HG03378 (cell line): ENCODE measurements at regions not wholly inside any gene's neighbourhood (a gene's known extent, or its start where the extent isn't known, plus 50 kb on each side); places are given as distances from the start of the nearest gene placed in this dataset.

Source experiments
- ATAC-seq: cut with Tn5 transposase; IDR thresholded peaks from one replicate; pipeline ENCODE4 v1.9.1; 2021; ENCODE audit warnings: mild to moderate bottlenecking, moderate library complexity; ENCODE audit not compliant: unreplicated experiment

DNA sequence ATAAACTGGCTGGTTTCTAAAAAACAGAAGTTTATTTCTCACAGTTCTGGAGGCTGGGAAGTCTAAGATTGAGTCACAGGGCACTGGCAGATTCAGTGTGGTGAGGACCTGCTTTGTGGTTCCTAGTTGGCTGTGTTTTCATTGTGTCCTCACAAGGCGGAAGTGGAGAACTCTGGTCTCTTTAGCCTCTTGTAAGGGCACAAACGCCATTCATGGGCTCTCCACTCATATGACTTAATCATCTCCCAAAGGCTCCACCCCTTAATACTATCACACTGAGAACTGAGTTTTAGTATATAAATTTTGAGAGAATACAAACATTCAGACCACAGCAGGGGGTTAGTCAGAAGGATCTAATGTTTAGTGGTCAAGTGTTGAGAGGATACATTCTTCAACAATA is 208.2 kb downstream of the SEC61B start:
- no peak for ATAC-seq

DNA sequence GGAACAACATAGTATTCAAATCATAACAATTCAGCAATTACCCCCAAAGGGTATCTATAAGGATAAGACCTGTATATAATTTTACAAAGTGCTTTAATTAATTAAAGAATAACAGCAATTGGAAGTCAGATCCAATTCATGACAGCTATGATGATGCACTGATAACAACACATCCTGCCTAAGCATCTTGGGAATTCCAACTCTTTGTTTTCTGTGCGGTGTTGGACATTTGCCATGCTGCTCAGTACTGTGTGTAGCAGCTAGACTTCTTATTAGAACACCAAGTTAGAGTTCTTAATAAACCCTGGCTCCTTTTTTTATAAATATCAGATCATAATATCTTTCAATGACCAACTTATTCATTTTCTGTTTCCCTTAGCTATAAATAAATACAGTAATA is 209.0 kb downstream of the SEC61B start:
- no peak for ATAC-seq

DNA sequence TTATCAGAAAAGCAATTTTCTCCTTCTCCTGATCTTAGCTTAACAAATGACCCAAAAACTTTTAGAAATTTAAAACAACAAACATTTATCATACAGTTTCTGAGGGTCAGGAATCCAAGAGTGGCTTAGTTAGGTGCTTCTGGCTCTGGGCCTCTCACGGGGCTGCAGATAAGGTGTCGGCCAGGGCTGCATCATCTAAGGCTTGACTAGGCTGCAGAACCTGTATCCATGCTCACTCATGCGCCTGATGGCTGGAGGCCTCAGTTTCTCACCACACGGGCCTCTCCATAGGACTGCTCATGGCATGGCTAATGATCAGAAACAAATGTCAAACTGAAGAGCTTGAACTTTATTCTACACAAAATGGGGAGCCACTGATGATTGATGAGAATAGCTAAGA is 210.0 kb downstream of the SEC61B start:
- ATAC-seq = no peak

DNA sequence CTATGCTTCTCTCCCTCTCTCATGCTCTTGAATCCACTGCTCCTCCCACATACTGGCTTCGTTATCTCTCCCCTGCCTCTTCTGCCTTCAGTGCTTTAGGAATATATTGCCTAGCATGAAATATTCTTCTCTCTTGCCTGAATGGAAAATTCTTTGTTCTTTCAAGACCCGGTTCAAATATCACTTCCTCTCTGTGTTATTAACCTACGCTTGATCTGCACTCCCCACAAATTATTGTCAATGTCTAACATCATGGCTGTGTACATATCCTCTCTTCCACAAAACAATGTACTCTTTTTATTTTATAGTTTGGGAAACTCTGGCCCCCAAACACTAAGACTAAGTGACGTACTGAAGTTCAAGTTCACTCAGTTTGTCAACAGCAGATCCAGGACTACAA is 211.0 kb downstream of the SEC61B start:
- no peak for ATAC-seq

DNA sequence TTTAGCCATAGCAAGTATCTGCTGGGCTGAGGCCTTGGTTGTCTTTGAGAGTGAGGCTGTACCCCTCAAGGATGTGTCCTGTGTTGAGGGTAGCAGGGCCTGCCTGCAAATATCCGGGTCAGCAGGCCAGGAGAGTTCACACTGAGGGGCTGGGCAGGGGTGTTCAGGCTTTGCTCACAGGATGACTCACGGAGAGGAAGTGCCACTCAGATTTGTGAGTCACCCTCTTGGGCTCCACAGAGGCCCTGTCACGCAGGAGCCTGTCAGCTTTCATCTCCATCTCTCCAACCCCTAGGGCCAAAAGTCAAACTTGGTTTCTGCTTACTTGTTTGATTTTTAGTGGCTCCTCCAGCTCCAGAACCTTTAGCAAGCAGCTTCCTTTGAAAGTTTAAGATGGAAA is 211.5 kb downstream of the SEC61B start:
- ATAC-seq = peak; percentile 97

DNA sequence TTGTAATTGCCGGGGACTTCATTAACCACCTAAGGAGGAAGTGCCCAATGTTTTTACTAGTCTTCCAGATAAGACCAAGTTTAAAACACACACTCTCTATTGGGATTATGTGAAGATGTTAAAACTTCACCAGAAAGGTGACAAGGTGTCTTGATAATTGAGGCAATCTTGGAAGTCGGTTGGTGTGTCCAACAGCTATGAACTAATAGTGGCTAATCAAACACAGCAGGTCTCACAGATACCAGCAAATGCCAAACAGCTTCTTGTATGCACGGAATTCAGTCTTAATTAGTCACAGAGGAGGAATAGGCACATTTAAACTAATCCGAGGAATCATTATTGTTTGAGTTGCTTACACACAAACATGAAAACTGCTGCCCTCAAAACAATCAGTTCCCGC is 214.5 kb downstream of the SEC61B start:
- no peak for ATAC-seq

DNA sequence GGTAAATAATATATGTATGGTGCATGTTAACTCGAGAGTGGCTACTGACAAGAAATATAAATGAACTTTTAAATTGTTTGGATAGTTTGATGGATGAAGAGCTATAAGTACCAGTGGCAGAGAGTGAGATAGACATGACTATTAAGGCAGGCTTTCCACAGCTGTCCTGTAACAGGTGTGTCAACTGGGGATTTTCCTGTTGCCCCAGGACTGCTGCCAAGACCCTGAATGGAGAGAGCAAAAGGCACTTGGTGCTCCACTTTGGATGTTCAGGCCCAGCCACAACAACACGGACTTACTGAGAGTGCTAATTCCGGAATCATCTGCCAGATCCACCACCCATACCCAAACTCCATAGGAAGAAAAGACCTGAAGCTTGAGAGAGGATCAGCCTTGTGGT is 215.1 kb downstream of the SEC61B start:
- no peak for ATAC-seq

DNA sequence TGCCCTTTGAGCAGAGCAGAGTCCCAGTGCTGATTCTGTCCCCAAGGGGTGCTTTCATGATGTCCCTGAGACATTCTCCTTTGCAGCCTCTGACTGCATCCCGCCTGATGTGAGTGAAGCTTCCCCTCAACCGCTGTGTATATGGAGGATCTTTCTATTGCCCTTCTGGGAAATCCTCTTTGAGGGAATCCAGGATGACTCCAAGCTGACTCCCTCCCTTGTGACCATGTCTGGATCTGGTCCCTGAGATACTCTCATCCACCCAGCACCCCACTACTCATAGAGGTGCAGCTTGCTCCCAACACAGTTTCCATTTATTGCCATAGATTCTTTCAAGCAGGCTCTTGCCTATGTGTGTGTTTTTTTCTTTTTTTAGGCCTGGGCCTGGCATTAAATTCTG is 216.5 kb downstream of the SEC61B start:
- ATAC-seq = no peak

DNA sequence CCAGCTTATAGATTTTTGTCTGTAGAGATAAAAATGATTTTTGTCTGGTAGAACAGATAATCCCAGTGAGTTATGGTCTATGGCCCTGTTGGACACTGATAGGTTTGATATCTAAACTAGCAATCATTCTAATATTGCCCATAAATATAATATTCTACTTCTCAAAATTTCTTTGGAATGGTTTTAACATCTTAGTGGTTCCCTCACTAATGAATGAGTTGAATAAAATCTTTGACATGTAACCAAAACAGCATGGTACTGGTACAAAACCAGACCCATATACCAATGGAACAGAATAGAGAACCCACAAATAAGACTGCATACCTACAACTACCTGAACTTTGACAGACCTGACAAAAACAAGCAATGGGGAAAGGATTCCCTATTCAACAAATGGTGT is 219.7 kb downstream of the SEC61B start:
- ATAC-seq = no peak

DNA sequence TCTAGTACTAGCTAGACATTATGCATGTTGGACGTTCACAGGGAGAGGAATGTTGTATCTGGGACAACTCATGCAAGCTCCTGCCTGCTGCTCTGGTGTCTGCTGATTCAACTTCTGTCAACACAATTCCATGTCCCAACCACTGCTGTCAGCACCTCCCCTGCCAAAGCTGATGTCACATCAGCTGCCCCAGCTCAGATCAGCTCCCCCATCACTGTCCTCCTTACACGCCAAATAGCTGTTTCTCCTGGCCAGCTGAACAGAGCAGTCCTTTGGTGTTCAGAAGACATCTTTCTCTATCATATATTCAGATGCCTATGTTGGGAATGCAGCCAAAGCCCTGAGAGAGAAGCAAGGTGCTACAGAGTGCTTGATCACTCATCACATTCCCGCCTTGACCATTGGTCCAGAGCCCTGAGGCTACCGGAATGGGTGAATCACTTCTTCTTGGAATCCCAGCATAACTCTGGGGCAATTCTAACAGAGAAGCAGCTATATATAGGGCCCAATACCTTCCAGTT is 223.3 kb downstream of the SEC61B start:
- no peak for ATAC-seq

DNA sequence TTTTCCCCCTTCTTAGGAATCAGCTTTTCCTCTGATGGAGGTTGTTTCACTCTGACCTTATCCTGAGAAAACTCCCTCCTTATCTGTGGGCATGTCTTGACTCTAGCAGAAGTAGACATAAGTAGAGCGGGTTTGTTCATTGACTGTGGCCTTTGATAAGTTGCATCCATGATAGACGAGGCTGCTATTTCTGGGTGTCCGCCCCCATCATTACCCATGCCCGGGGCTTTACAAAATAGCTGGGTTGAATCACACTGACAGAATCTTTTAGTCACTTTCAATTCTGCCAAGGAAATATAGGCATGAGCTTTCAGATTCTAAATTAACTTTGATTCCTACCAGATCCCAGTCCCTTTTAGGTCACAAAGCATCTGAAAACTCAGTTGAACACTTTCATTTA is 223.8 kb downstream of the SEC61B start:
- ATAC-seq = no peak

DNA sequence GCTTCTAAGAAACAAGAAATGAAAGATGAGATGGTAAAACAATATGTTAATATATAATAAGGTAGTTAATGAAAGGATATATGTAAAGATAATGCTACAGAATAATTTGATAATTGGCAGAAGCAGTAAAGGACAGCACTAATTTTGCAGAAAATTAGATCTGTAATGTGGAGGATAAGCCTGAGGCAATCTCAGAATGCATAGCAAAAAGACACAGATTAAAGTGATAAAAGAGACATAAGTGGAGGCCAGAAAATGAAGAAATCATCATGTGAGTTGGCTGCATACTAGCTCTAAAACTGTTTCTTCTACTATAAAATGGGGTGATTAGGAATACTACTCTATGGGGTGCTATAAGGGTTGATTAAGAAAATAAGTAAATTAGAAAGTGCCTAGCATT is 225.9 kb downstream of the SEC61B start:
- no peak for ATAC-seq

DNA sequence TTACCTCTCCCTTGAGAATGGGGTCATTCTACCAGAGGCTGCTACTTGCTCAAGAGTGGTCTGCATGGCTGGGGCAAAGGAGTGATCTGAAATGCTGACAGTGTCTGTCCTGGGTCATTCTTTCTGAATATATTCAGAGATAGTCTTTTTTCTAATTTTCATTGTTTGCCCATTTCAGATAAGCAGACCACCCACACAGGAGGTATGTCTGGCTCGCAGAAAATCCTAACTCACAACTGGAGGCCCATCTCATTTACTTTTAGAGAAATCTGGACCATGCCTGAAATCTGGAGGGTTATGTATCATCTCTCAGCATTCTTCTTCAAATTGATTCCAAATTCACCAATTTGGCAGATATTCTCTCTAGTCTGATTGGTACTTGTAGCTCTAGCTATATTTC is 227.6 kb downstream of the SEC61B start:
- ATAC-seq = no peak

DNA sequence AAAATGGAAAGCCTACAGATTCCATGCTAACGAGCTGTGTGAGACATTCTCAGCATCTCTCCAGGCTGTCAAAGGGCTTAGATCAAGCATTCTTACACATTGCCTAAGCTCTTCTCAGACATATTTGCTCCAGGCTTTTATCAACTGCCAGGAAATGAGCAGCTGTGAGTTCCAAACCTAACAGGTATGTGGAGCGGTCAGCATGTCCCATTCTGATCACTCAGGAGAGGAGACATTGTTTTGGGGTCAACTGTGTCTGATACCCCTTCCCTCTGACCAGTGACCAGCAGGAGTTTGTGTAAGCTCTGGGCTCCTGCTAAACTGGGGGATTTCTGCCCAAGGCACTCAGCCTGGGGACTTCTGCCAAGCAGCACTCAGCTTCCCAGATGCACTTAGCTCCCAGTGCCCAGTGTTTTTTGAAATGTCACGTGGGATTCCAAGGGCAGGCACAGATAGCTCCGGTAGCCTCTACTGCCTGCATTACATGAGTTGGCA is 229.1 kb downstream of the SEC61B start:
- no peak for ATAC-seq

DNA sequence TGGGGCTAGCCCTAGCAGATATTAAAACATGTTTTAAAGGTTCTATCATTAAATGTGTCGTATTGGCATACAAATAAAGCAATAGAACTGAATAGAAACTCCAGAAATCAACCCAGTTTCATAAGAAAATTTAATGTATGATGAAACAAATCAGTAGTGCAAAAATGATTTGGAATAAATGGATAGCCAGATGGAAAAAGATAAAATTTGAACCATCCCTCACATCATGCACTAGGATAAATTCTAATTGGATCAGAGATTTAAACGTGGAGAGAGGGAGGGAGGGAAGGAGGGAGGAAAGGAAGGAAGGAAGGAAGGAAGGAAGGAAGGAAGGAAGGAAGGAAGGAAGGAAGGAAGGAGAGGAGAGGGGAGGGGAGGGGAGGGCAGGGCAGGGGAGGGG is 235.3 kb downstream of the SEC61B start:
- no peak for ATAC-seq

DNA sequence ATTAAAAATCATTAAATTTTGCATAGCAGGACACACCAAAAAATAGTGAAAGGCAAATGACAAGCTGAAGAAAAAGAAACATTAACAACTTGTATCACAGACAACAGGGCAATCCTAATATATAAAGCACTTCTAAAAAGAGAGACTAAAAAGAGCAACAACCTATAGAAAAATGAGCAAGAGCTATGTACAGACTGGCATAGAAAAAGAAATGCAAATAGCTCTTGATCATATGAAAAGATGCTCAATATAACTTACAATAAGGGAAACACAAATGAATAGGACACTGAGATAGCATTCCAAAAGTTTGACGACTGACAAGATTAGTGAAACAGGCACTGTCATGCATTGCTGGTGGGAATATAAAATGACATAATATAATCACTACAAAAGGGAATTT is 235.9 kb downstream of the SEC61B start:
- ATAC-seq = no peak

DNA sequence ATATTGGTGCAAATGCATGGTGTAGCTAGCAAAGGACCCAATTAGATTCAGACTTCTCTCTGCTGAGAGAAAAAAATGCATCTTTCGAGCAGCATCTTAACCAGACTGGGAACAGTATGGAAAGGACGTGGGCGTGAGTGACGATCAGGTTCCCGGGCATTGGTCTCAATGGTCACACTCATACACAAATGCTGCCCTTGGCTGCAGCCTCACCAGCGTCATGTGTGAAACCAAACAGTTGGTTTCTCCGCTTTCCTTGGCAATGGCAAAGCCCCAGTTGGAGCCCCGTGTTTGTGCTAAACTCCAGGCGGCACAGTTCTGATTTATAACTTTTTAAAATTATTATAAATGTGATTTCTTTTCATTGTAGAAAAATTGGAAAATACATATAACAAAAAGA is 237.8 kb downstream of the SEC61B start:
- no peak for ATAC-seq

DNA sequence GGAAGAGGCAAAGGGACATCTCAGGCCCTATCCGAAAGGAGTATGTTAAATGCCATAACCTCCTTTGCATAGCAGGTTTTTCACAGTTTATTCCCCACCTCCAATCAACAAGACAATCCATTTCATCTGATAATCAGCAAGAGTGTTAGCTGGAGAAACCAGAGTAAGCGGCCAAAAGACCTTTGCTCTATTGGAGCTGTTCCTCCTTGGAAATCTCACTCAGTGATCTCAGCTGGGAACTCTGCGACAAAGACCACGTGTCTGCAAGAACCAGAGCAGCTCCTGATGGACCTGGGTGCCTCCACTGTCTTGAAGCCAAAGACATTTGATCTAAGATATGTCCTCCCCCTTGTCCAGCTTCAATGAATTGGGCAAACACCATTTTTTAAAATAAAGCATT is 241.0 kb downstream of the SEC61B start:
- no peak for ATAC-seq

DNA sequence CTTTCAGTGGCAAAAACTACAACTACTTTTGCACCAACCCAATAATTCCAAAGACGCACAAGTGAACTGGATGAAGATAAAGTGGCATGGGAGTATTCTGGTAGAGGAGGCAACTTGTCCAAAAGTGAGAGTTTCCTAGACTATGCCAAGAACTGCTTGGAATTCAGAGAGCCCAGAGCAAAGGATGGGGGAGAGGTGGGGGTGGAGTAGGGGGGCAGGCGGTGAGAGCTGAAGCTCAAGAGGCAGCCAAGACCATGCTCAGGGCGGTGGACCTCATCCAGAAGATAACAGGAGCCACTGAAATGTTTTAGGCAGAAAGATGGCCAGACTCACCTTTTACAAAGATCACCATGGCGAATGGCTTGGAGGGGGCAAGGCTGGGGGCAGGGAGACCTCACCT is 242.5 kb downstream of the SEC61B start:
- no peak for ATAC-seq

DNA sequence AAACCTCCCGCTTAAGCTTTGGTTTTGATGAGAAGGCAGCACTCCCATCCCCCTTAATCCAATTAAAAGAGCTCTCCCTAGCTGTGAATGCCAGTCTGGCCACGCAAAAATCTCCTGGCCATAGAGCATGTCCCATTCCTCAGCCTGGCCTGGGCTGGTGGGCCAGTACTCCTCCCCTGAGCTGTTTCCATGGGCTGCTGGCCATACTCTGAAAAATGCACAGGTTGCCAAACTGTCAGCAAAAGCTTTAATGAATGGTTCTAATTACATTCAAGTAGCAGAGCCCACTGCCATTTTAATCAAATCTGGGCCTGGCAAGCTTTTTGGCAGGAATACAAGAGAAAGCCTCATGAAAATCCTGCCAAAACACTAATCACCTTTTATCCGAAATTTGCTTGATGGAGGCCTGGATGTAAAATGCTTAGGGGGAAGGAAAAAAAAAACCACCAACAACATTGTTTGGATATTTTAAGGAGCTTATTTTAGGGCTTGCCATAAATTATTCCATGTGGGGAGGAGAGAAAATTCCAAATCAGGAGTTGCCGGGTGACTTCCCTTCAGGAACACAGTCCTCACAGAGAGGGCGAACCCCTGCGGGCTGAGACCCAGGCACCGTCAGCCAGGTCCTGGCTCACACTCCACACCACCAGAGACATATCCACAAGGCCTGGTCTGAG is 243.3 kb downstream of the SEC61B start:
- no peak for ATAC-seq

DNA sequence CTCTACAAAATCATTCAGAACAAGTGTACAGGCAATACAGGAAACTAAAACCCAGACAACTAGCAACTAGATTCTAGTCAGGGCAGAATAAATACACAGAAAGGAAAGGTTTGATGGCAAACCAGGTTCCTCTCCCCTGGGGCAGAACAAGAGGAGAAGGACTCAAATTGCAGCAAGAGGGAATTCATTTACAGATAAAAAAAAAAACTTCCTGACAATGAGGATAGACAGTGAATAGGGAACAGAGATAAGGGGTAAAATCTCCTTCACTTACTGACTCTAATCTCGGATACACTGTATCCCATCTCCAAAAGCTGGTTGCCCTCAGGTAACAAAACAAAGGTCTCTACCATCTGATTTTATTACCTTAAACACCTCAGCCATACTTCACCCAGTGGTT is 244.0 kb downstream of the SEC61B start:
- ATAC-seq = no peak

DNA sequence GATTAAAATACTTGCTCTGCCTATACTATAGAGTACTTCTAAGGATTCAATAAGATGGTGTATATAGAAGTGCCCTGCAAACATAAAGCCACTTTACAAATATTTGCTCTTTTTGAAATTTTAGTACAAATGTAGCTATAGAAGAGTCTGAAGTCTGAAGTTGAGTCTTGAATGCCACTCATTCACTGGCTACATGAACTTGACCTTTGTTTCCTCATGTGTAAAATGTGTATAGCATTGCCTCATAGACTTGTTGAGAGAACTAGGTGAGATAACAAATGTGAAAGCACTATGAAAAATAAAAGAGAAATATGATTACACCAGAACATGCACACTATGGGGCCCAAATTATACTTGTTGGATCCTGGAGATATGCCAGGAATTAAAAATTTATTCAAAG is 244.7 kb downstream of the SEC61B start:
- no peak for ATAC-seq

DNA sequence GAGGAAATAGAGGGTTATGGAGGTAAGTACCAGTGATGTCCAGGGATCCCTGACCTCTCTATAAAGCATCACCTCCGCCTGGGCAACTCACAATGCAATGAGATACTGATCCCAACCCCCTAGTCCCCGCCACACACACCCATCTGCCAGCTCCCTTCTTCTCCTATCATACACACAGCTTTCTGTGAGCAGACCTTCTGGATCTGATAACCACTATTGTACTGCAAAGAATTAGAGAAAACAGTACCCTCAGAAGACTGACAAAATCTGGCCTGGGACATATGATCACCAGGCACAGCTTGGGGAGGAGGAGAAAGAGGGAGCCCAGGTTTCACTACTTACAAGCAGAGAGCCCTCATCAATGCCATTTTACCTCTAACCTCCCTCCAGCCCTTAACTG is 249.0 kb downstream of the SEC61B start:
- ATAC-seq = no peak
